Sigmoid colon (tissue), 4 donors: ENCODE measurements at regions not wholly inside any gene's neighbourhood (a gene's known extent, or its start where the extent isn't known, plus 50 kb on each side); places are given as distances from the start of the nearest gene placed in this dataset.

Source experiments
- CTCF ChIP-seq, 4 experiments: fragments of 450-650 bp in 3 of 4; fragments of 200-600 bp in 1 of 4; IDR thresholded peaks; one replicate each; pipeline ENCODE4 v1.5.1; 2016 to 2019; ENCODE audit warnings: antibody characterized with exemption in 4 of 4, mild to moderate bottlenecking in 3 of 4, moderate library complexity in 2 of 4
- POLR2A ChIP-seq, 2 donors: fragments of 450-650 bp; IDR thresholded peaks; one replicate each; pipeline ENCODE4 v1.6.1; 2016; ENCODE audit warnings: antibody characterized with exemption in 2 of 2, mild to moderate bottlenecking in 2 of 2, moderate library complexity in 2 of 2
- POLR2AphosphoS5 ChIP-seq, 4 donors: sonication (generic); formaldehyde crosslinking; IDR thresholded peaks; one replicate each; pipeline ENCODE4 v1.6.1; 2017; ENCODE audit warnings: antibody characterized with exemption in 4 of 4

DNA sequence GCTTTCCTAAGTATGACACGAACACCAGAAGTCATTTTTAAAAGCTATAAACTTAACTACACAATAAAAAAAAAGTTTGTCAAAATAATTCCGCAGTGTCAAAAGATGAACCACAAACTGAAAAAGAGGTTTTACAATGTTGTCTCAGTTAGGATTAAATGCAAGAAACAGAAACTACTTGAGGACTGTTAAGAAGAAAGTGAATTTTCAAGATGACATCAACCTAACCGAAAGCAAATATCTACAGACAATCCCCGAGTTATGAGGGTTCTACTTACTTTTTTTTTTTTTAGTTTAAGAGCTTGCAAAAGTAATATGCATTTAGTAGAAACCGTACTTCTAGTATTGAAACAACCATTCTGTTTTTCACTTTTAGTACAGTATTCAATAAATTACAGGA is 62.3 kb downstream of the TFPI2 start:
- TF ChIP-seq CTCF (IDR thresholded peaks at IDR 0.05) (no peak), POLR2A (IDR thresholded peaks at IDR 0.05) (no peak), POLR2AphosphoS5 (IDR thresholded peaks at IDR 0.05) (no peak)
